ENCODE measurements at regions not wholly inside any gene's neighbourhood (a gene's known extent, or its start where the extent isn't known, plus 50 kb on each side); places are given as distances from the start of the nearest gene placed in this dataset.

DNA sequence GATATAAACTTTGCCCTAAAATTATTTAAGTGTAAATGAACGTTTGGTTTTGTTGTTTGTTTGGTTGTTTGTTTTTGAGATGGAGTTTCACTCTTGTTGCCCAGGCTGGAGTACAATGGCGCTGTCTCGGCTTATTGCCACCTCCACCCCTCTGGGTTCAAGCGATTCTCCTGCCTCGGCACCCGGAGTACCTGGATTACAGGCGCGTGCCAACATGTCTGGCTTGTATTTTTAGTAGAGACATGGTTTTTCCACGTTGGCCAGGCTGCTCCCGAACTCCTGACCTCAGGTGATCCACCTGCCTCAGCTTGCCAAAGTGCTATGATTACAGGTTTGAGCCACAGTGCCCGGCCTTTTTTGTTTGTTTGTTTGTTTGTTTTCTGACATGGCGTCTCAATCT, 87.9 kb upstream of the CHD2 start:
- H3K9ac ChIP-seq (ENCODE audit: control insufficient read depth, insufficient read depth, low read length): no peak overlapping the region
- FAIRE-seq (no peak), DNase-seq (ENCODE audit: low read depth, low spot score) (no peak), ATAC-seq (no peak)
- H3K4me3 ChIP-seq: no peak overlapping the region
- H3K9me3 ChIP-seq (replicated peaks; ENCODE audit: control insufficient read depth, insufficient read depth, low read length): no peaks in the 10 kb centered on the region
- no TSS peak for BruUV-seq (replicated peaks)
- ChIA-PET CTCF (interaction anchor here (1.1 to 5.6 kb wide), 8 partner anchors 8 to 108 kb away, joined by 4 to 64 read pairs (median 8); partner anchors contain the start of gene CHD2), RAD21 (ENCODE audit: unreplicated experiment) (interaction anchor here (4.8 to 7.6 kb wide), 5 partner anchors 8 to 95 kb away, joined by 52 to 174 read pairs (median 91); partner anchors contain the start of gene CHD2), POLR2A (interaction anchor here (1.3 to 6.8 kb wide), 5 partner anchors 7 to 93 kb away, joined by 11 to 157 read pairs (median 97); partner anchors contain the start of gene CHD2), SMC1A (ENCODE audit: uncharacterized antibody, unreplicated experiment) (interaction anchor here (1.8 to 7.7 kb wide), 6 partner anchors 9 to 105 kb away, joined by 4 to 150 read pairs (median 96); partner anchors contain the start of gene CHD2)
- H3K4me2 ChIP-seq (ENCODE audit: control insufficient read depth, insufficient read depth): no peak overlapping the region
- in situ Hi-C loops (cut with MboI): loop anchor here (10.0 kb wide), 1 partner anchor 73 kb away; no protein-coding TSS in a partner anchor
- 97% methylated on average over 12 of the region's 12 CpGs for WGBS (ENCODE audit: insufficient coverage, insufficient replicate concordance, low lambda C conversion rate, missing lambda C conversion rate)
- H4K20me1 ChIP-seq (ENCODE audit: control insufficient read depth, insufficient read depth): no peaks in the 10 kb centered on the region
- H2AFZ ChIP-seq (ENCODE audit: control insufficient read depth, low read depth, low read length): no peak overlapping the region
- H3K36me3 ChIP-seq (ENCODE audit: control insufficient read depth in 2 of 2, insufficient read depth in 2 of 2, low read length in 1 of 2): no peaks in the 10 kb centered on the region
- intact Hi-C loops (cut with micrococcal nuclease; ENCODE audit: unreplicated experiment): no loop called here
- no peaks in the 10 kb centered on the region for H3K27me3 ChIP-seq (replicated peaks in 1 of 2; ENCODE audit: control insufficient read depth in 2 of 2, insufficient read depth in 2 of 2, low read length in 1 of 2)
- H3K79me2 ChIP-seq (ENCODE audit: control insufficient read depth, insufficient read depth, low read length): peaks cover 24% of the 10 kb centered on the region
- TF ChIP-seq BCL3 (IDR thresholded peaks at IDR 0.05; ENCODE audit: borderline replicate concordance, insufficient read depth, low read depth, low read length, poor library complexity, severe bottlenecking): no peak
- no peak for TF ChIP-seq NKRF (conservative IDR thresholded peaks at IDR 0.05)
- TF ChIP-seq EZH2 (IDR thresholded peaks at IDR 0.05; ENCODE audit: borderline replicate concordance, control insufficient read depth, low read depth, low read length): no peak
- no peak overlapping the region for H3K27ac ChIP-seq (ENCODE audit: control insufficient read depth, insufficient read depth)
- H3K4me1 ChIP-seq (ENCODE audit: control insufficient read depth, insufficient read depth, low read length): no peaks in the 10 kb centered on the region; the same call in 1 of the 2 replicates
